GM23338 (cell line): ENCODE measurements at regions not wholly inside any gene's neighbourhood (a gene's known extent, or its start where the extent isn't known, plus 50 kb on each side); places are given as distances from the start of the nearest gene placed in this dataset.

Experiments used
- ATAC-seq: fragments of 200-7000 bp; cut with Tn5 transposase; 3 replicates; pipeline ENCODE4 v1.9.1; 2020
- DNase-seq: peaks from one replicate; pipeline ENCODE4 v3.0.0-alpha.2; 2015; ENCODE audit warnings: low spot score
- H2AFZ ChIP-seq: fragments of 200-600 bp; sonication (generic); 2 replicates; pipeline ENCODE4 v1.8.0; 2016; ENCODE audit warnings: antibody characterized with exemption, mild to moderate bottlenecking, moderate library complexity
- H3F3A ChIP-seq: fragments of 200-600 bp; sonication (generic); replicated peaks from 2 replicates; pipeline ENCODE4 v1.8.0; 2017; ENCODE audit warnings: antibody characterized with exemption, mixed run types, low read depth
- H3K27ac ChIP-seq: fragments of 200-600 bp; sonication (generic); 2 replicates; pipeline ENCODE4 v1.6.1; 2016; ENCODE audit warnings: low read depth
- H3K27me3 ChIP-seq: fragments of 200-600 bp; sonication (generic); 2 replicates; pipeline ENCODE4 v1.8.0; 2016; ENCODE audit warnings: mild to moderate bottlenecking, mixed run types, moderate library complexity; ENCODE audit not compliant: insufficient read depth
- H3K36me3 ChIP-seq: fragments of 200-600 bp; sonication (generic); 2 replicates; pipeline ENCODE4 v1.8.0; 2016; ENCODE audit warnings: mild to moderate bottlenecking; ENCODE audit not compliant: insufficient read depth
- H3K4me1 ChIP-seq: fragments of 200-600 bp; sonication (generic); 2 replicates; pipeline ENCODE4 v1.8.0; 2016; ENCODE audit warnings: mild to moderate bottlenecking, moderate library complexity; ENCODE audit not compliant: insufficient read depth
- H3K4me2 ChIP-seq: fragments of 200-600 bp; sonication (generic); 2 replicates; pipeline ENCODE4 v1.7.1; 2017; ENCODE audit warnings: mixed run types
- H3K4me3 ChIP-seq: fragments of 200-600 bp; sonication (generic); 2 replicates; pipeline ENCODE4 v1.6.1; 2016; ENCODE audit warnings: mixed run types
- H3K79me2 ChIP-seq: fragments of 200-600 bp; sonication (generic); replicated peaks from 2 replicates; pipeline ENCODE4 v1.8.0; 2017; ENCODE audit warnings: mild to moderate bottlenecking; ENCODE audit not compliant: insufficient read depth
- H3K9me2 ChIP-seq: fragments of 200-600 bp; sonication (generic); 2 replicates; pipeline ENCODE4 v1.8.0; 2017; ENCODE audit not compliant: insufficient read depth
- H4K20me1 ChIP-seq: fragments of 200-600 bp; sonication (generic); replicated peaks from 2 replicates; pipeline ENCODE4 v1.8.0; 2017; ENCODE audit warnings: mild to moderate bottlenecking; ENCODE audit not compliant: insufficient read depth
- H3K27ac Mint-ChIP-seq: 2 replicates; pipeline ENCODE4 v1.8.0; 2020; ENCODE audit warnings: inconsistent platforms, mild to moderate bottlenecking, moderate library complexity, mixed read lengths
- H3K27me3 Mint-ChIP-seq: 3 replicates; pipeline ENCODE4 v1.8.0; 2022; ENCODE audit warnings: low read depth, mild to moderate bottlenecking, moderate library complexity, mixed read lengths, inconsistent platforms; ENCODE audit not compliant: insufficient read depth, poor library complexity
- H3K36me3 Mint-ChIP-seq: 3 replicates; pipeline ENCODE4 v1.8.0; 2021; ENCODE audit warnings: low read depth, mild to moderate bottlenecking, inconsistent platforms, moderate library complexity, mixed read lengths
- H3K4me1 Mint-ChIP-seq: 3 replicates; pipeline ENCODE4 v1.8.0; 2020; ENCODE audit warnings: mild to moderate bottlenecking, inconsistent platforms, mixed read lengths
- H3K4me3 Mint-ChIP-seq: 3 replicates; pipeline ENCODE4 v1.8.0; 2021; ENCODE audit warnings: moderate library complexity, mild to moderate bottlenecking, inconsistent platforms, mixed read lengths
- H3K9me3 Mint-ChIP-seq: 3 replicates; pipeline ENCODE4 v1.8.0; 2020; ENCODE audit warnings: moderate library complexity, mild to moderate bottlenecking, inconsistent platforms, mixed read lengths
- CTCF ChIP-seq, 2 experiments: fragments of 200-600 bp in 1 of 2; sonication (generic) in 1 of 2; conservative IDR thresholded peaks; 2 replicates each; pipeline versions ENCODE4 v1.5.1 to v1.6.1; 2016 to 2017; ENCODE audit warnings: antibody characterized with exemption in 2 of 2, low read depth in 2 of 2, mild to moderate bottlenecking in 2 of 2, moderate library complexity in 1 of 2
- ETS1 ChIP-seq: IDR thresholded peaks from 2 replicates; pipeline ENCODE4 v1.6.1; 2016; ENCODE audit warnings: antibody characterized with exemption
- EZH2phosphoT487 ChIP-seq: fragments of 200-600 bp; sonication (generic); IDR thresholded peaks from one replicate; pipeline ENCODE4 v1.8.1; 2018; ENCODE audit warnings: antibody characterized with exemption; ENCODE audit not compliant: unreplicated experiment
- POLR2AphosphoS5 ChIP-seq: IDR thresholded peaks from 2 replicates; pipeline ENCODE4 v1.6.1; 2016; ENCODE audit warnings: antibody characterized with exemption, low read depth
- STAT1 ChIP-seq: IDR thresholded peaks from one replicate; pipeline ENCODE4 v1.6.1; 2016; ENCODE audit warnings: antibody characterized with exemption; ENCODE audit not compliant: unreplicated experiment
- ZNF114 ChIP-seq: fragments of 250-450 bp; sonication (Bioruptor Pico); IDR thresholded peaks from 2 replicates; pipeline ENCODE4 v1.5.0; 2020; ENCODE audit warnings: mild to moderate bottlenecking, moderate library complexity
- ZNF331 ChIP-seq: fragments of 250-450 bp; sonication (Bioruptor Pico); IDR thresholded peaks from 2 replicates; pipeline ENCODE4 v1.5.0; 2020; ENCODE audit warnings: low read depth, mild to moderate bottlenecking, moderate library complexity

- TF ChIP-seq EZH2phosphoT487: no peak
- TF ChIP-seq STAT1: no peak
- no peak for TF ChIP-seq ZNF114 (CRISPR knock-in tag)
- no peak for TF ChIP-seq ETS1
- Mint-ChIP-seq H3K4me3 (no peak overlapping the region), H3K27ac (no peak overlapping the region), H3K27me3 (no peaks in the 10 kb centered on the region), H3K4me1 (peaks cover 25% of the 10 kb centered on the region), H3K36me3 (no peaks in the 10 kb centered on the region), H3K9me3 (no peaks in the 10 kb centered on the region)
- H3K4me1 ChIP-seq: peaks cover 23% of the 10 kb centered on the region
- ATAC-seq: no peak
- no peak overlapping the region for H2AFZ ChIP-seq
- no peak for DNase-seq
- H3K4me3 ChIP-seq: no peak overlapping the region
- no peak overlapping the region for H3K27ac ChIP-seq
- no peaks in the 10 kb centered on the region for H4K20me1 ChIP-seq
- H3K79me2 ChIP-seq: no peaks in the 10 kb centered on the region
- H3K9me2 ChIP-seq: peaks cover 6% of the 10 kb centered on the region; the same call in 1 of the 2 replicates
- no peaks in the 10 kb centered on the region for H3F3A ChIP-seq
- H3K36me3 ChIP-seq: no peaks in the 10 kb centered on the region
- no peaks in the 10 kb centered on the region for H3K27me3 ChIP-seq
- H3K4me2 ChIP-seq: no peak overlapping the region
Observed at GRCh38 chr15:96801576-96802150, 471.2 kb downstream of the NR2F2 start.

- Histone ChIP-seq H3K79me2 (no peaks in the 10 kb centered on the region), H3K36me3 (no peaks in the 10 kb centered on the region), H3K4me1 (peaks cover 23% of the 10 kb centered on the region), H3K4me2 (0 out of 2 replicates have a peak overlapping the region, but pooled peaks have one; percentile 8), H2AFZ (peak overlapping the region; percentile 56), H3K27ac (no peak overlapping the region), H3F3A (no peaks in the 10 kb centered on the region), H3K27me3 (no peaks in the 10 kb centered on the region), H3K9me2 (peaks cover 10% of the 10 kb centered on the region), H3K4me3 (no peak overlapping the region), H4K20me1 (no peaks in the 10 kb centered on the region)
- no peaks in the 10 kb centered on the region for H3K27me3 Mint-ChIP-seq
- H3K36me3 Mint-ChIP-seq: no peaks in the 10 kb centered on the region; the same call in 1 of the 3 replicates
- 0 out of 2 replicates have a peak overlapping the region, but pooled peaks have one; percentile 33 for H3K27ac Mint-ChIP-seq
- H3K4me1 Mint-ChIP-seq: peaks cover 25% of the 10 kb centered on the region
- TF ChIP-seq CTCF (conservative IDR thresholded peaks at IDR 0.05; ENCODE audit: low read depth in 2 of 2) (no peak), EZH2phosphoT487 (no peak), ZNF331 (CRISPR knock-in tag) (no peak), POLR2AphosphoS5 (no peak)
- DNase-seq (peak; percentile 33), ATAC-seq (peak; percentile 74)
- no peaks in the 10 kb centered on the region for H3K9me3 Mint-ChIP-seq
- no peak overlapping the region for H3K4me3 Mint-ChIP-seq
Observed at GRCh38 chr15:96802611-96803255, 472.2 kb downstream of the NR2F2 start.
